Spleen (tissue), 7 donors: ENCODE measurements at regions not wholly inside any gene's neighbourhood (a gene's known extent, or its start where the extent isn't known, plus 50 kb on each side); places are given as distances from the start of the nearest gene placed in this dataset.

Experiments used
- CTCF ChIP-seq, 11 experiments: fragments of 200-600 bp in 7 of 11; fragments of 450-650 bp in 4 of 11; sonication (generic) in 4 of 11; IDR thresholded peaks in 8 of 11; conservative IDR thresholded peaks in 3 of 11; 1 replicate in 7 of 11; 2 replicates in 4 of 11; pipeline versions ENCODE4 v1.4.0 to v1.8.0; 2016 to 2021; ENCODE audit warnings: antibody characterized with exemption in 11 of 11, inconsistent platforms in 4 of 11, mild to moderate bottlenecking in 1 of 11
- POLR2AphosphoS5 ChIP-seq, 3 donors: sonication (generic); formaldehyde crosslinking; IDR thresholded peaks; one replicate each; pipeline ENCODE4 v1.5.1; 2017; ENCODE audit warnings: antibody characterized with exemption in 3 of 3
- donor health status: DM: no; HTN: no; CAD: no; lungs with moderate emphysema.
- donor health status: DM: no; HTN: no; CAD: no.
- donor health status: DM: no; HTN: no; CAD: no.

DNA sequence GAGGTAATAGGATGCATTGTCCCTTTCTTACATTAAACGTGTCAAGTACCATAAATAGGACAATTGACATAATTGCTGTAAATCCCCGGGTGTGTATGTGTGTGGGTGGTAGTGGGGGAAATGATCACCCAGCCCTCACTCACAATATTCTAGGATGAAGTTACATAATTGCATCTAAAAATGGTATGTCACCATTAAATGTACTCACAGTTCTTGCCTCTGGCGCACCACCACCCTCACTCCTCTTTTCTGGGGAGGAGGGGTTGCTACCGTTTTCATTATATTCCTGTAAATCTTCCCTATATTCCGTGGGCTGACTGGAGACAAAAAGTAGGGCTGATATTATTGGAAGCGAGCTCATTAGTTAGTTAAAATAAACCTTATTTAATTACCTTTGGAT lies 563.8 kb downstream of the TLR4 start:
- TF ChIP-seq CTCF (IDR thresholded peaks at IDR 0.05 in 8 of 11, conservative IDR thresholded peaks at IDR 0.05 in 3 of 11) (no peak), POLR2AphosphoS5 (IDR thresholded peaks at IDR 0.05) (no peak)
